Endothelial cell of umbilical vein (primary cell): ENCODE measurements at regions not wholly inside any gene's neighbourhood (a gene's known extent, or its start where the extent isn't known, plus 50 kb on each side); places are given as distances from the start of the nearest gene placed in this dataset.

Experiments
- BruUV-seq: library from RNA; stranded (reverse); fragments of 400-500 nt; replicated peaks from 2 replicates; lab custom pipeline; 2021; lab: Mats Ljungman, UMichigan
- CTCF ChIA-PET: fragments of 300-600, 350-600 bp; sonication (Branson Sonifier 250); formaldehyde crosslinking; loops from one replicate; lab custom pipeline; 2021; ENCODE audit warnings: antibody characterized with exemption, inconsistent platforms; lab: Charles Lee
- POLR2A ChIA-PET: fragments of 300-600, 350-600 bp; sonication (Branson Sonifier 250); formaldehyde crosslinking; loops from one replicate; lab custom pipeline; 2021; ENCODE audit warnings: antibody characterized with exemption, inconsistent platforms; lab: Charles Lee
- DNase-seq: peaks from one replicate; pipeline ENCODE4 v3.0.0-alpha.2; 2011; ENCODE audit warnings: low read depth, low spot score
- FAIRE-seq: peaks from 2 replicates; lab custom pipeline; 2011; peaks lifted over from hg19 to GRCh38; lab: Jason Lieb, UNC
- H2AFZ ChIP-seq: 2 replicates; pipeline ENCODE4 v1.6.0; 2012; ENCODE audit warnings: low read depth, low read length, control low read depth, inconsistent platforms
- H3K27ac ChIP-seq: 2 replicates; pipeline ENCODE4 v1.5.1; 2011; ENCODE audit warnings: low read depth, mild to moderate bottlenecking, control low read depth, low read length, moderate library complexity; ENCODE audit not compliant: insufficient read depth
- H3K27me3 ChIP-seq, 2 experiments: 2 replicates each; pipeline versions ENCODE4 v1.6.0 to v1.6.1; 2011; ENCODE audit warnings: low read length in 2 of 2, mixed read lengths in 1 of 2; ENCODE audit not compliant: control insufficient read depth in 2 of 2, insufficient read depth in 2 of 2
- H3K36me3 ChIP-seq, 2 experiments: 2 replicates in 1 of 2; 3 replicates in 1 of 2; pipeline ENCODE4 v1.5.1; 2011; ENCODE audit warnings: low read length in 2 of 2, mild to moderate bottlenecking in 1 of 2, moderate library complexity in 1 of 2; ENCODE audit not compliant: control insufficient read depth in 2 of 2, insufficient read depth in 2 of 2; ENCODE audit errors: extremely low read depth in 1 of 2
- H3K4me1 ChIP-seq: 3 replicates; pipeline ENCODE4 v1.5.1; 2011; ENCODE audit warnings: mild to moderate bottlenecking, low read length; ENCODE audit not compliant: control insufficient read depth, insufficient read depth; ENCODE audit errors: extremely low read depth
- H3K4me2 ChIP-seq: 2 replicates; pipeline ENCODE4 v1.6.1; 2011; ENCODE audit warnings: low read length, control low read depth, mixed read lengths; ENCODE audit not compliant: insufficient read depth
- H3K4me3 ChIP-seq, 3 experiments: fragments of 200-600 bp in 1 of 3; sonication (generic), shearing (Covaris generic) in 1 of 3; replicated peaks in 1 of 3; 2 replicates each; pipeline ENCODE4 v1.5.1; 2011 to 2016; ENCODE audit warnings: control low read depth in 3 of 3, low read length in 3 of 3, mild to moderate bottlenecking in 2 of 3, inconsistent platforms in 1 of 3, low read depth in 1 of 3, moderate library complexity in 1 of 3; ENCODE audit not compliant: insufficient read depth in 1 of 3
- H3K79me2 ChIP-seq: 2 replicates; pipeline ENCODE4 v1.6.0; 2012; ENCODE audit warnings: low read length, inconsistent platforms; ENCODE audit not compliant: control insufficient read depth, insufficient read depth
- H3K9ac ChIP-seq: replicated peaks from 2 replicates; pipeline ENCODE3; 2011; ENCODE audit warnings: low read length, control low read depth; ENCODE audit not compliant: insufficient read depth; ENCODE audit errors: extremely low read depth
- H3K9me1 ChIP-seq: replicated peaks from 3 replicates; pipeline ENCODE4 v1.6.0; 2011; ENCODE audit warnings: mild to moderate bottlenecking, low read length; ENCODE audit not compliant: control insufficient read depth, insufficient read depth; ENCODE audit errors: extremely low read depth
- H3K9me3 ChIP-seq: replicated peaks from 2 replicates; pipeline ENCODE4 v1.5.1; 2012; ENCODE audit warnings: low read length, inconsistent platforms; ENCODE audit not compliant: control insufficient read depth, insufficient read depth
- H4K20me1 ChIP-seq: replicated peaks from 2 replicates; pipeline ENCODE3; 2011; ENCODE audit warnings: mild to moderate bottlenecking, low read length; ENCODE audit not compliant: control insufficient read depth, insufficient read depth; ENCODE audit errors: extremely low read depth
- CTCF ChIP-seq, 2 donors: IDR thresholded peaks; 1 replicate in 1 of 2; 2 replicates in 1 of 2; pipeline ENCODE4 v1.5.1; 2011; ENCODE audit warnings: low read length in 2 of 2, mild to moderate bottlenecking in 2 of 2, moderate library complexity in 2 of 2, control low read depth in 1 of 2, inconsistent platforms in 1 of 2, low read depth in 1 of 2; ENCODE audit not compliant: insufficient read depth in 1 of 2; ENCODE audit errors: extremely low read depth in 1 of 2
- EZH2 ChIP-seq: IDR thresholded peaks from 2 replicates; pipeline ENCODE4 v1.6.1; 2012; ENCODE audit warnings: borderline replicate concordance, low read depth, mild to moderate bottlenecking, moderate library complexity, low read length, inconsistent platforms; ENCODE audit not compliant: severe bottlenecking
- FOS ChIP-seq: IDR thresholded peaks from 2 replicates; pipeline ENCODE4 v1.6.1; 2011; ENCODE audit warnings: mild to moderate bottlenecking, low read length, moderate library complexity, borderline replicate concordance; ENCODE audit not compliant: insufficient read depth
- GATA2 ChIP-seq: IDR thresholded peaks from 2 replicates; pipeline ENCODE4 v1.7.0; 2011; ENCODE audit warnings: low read depth, mild to moderate bottlenecking, moderate library complexity, mixed read lengths, low read length; ENCODE audit not compliant: insufficient read length, insufficient read depth
- JUN ChIP-seq: IDR thresholded peaks from 2 replicates; pipeline ENCODE4 v1.6.1; 2011; ENCODE audit warnings: borderline replicate concordance, low read depth; ENCODE audit not compliant: insufficient read length, insufficient read depth
- MAX ChIP-seq: IDR thresholded peaks from 2 replicates; pipeline ENCODE4 v1.6.1; 2011; ENCODE audit not compliant: insufficient read depth, insufficient read length
- MYC ChIP-seq: IDR thresholded peaks from one replicate; pipeline ENCODE4 v1.6.1; 2011; ENCODE audit warnings: mild to moderate bottlenecking, low read depth, low read length
- POLR2A ChIP-seq: IDR thresholded peaks from 2 replicates; pipeline ENCODE4 v1.6.1; 2012; ENCODE audit warnings: low read depth, mild to moderate bottlenecking, control low read depth, low read length
- POLR2AphosphoS5 ChIP-seq: IDR thresholded peaks from 2 replicates; pipeline ENCODE4 v1.6.1; 2012; ENCODE audit warnings: low read depth, mild to moderate bottlenecking, control low read depth, low read length, moderate library complexity; ENCODE audit not compliant: insufficient read depth
- dilution Hi-C: fragments of 300-500 bp; cut with MboI; formaldehyde crosslinking; loops from one replicate; pipeline ENCODE4 v1.15.0; 2019; ENCODE audit warnings: low sequenced_read_pairs; ENCODE audit not compliant: extremely low pct_ligation_motif_present
- intact Hi-C: fragments of 100-400 bp; cut with micrococcal nuclease; formaldehyde crosslinking; loops from one replicate; pipeline ENCODE4 v1.10.0; 2022

- intact Hi-C loops (no loop called here), dilution Hi-C loops (no loop called here)
- FAIRE-seq (no peak), DNase-seq (no peak)
- H3K4me2 ChIP-seq: no peak overlapping the region
- no peak overlapping the region for H3K27ac ChIP-seq
- H3K4me1 ChIP-seq: no peaks in the 10 kb centered on the region
- TF ChIP-seq FOS (no peak), JUN (no peak), MYC (no peak), EZH2 (no peak), GATA2 (no peak), POLR2A (no peak), POLR2AphosphoS5 (no peak), MAX (no peak), CTCF (IDR thresholded peaks at IDR 0.05; ENCODE audit: extremely low read depth in 1 of 2, insufficient read depth in 1 of 2, low read depth in 1 of 2, low read length in 2 of 2) (no peak)
- H3K36me3 ChIP-seq: no peaks in the 10 kb centered on the region
- ChIA-PET CTCF (interaction anchor here (1.1 to 1.4 kb wide), 2 partner anchors 9 to 416 kb away, joined by 3 to 5 read pairs; no protein-coding TSS in a partner anchor), POLR2A (no interaction called here)
- peaks cover 0 to 4% of the 10 kb centered on the region in 2 experiments for H3K27me3 ChIP-seq
- no peaks in the 10 kb centered on the region for H3K9me1 ChIP-seq
- H3K4me3 ChIP-seq: no peak overlapping the region
- H2AFZ ChIP-seq: no peak overlapping the region
- BruUV-seq: no TSS peak
- H3K9ac ChIP-seq: no peak overlapping the region
- H3K79me2 ChIP-seq: no peaks in the 10 kb centered on the region
- H3K9me3 ChIP-seq: no peaks in the 10 kb centered on the region
- no peaks in the 10 kb centered on the region for H4K20me1 ChIP-seq
Observed at GRCh38 chr2:163463411-163463810, 272.4 kb downstream of the FIGN start.
